ENCODE measurements at regions not wholly inside any gene's neighbourhood (a gene's known extent, or its start where the extent isn't known, plus 50 kb on each side); places are given as distances from the start of the nearest gene placed in this dataset.
"Not testable (repeated sequence)": the region's sequence is repeated elsewhere in the genome, so short reads cannot be mapped to it uniquely, and the experiment has no call there.

GRCh38 chr2:144969564-144969963 is 449.6 kb upstream of the ZEB2 start:
- not testable (repeated sequence) for TF ChIP-seq CTCF, POLR2A (IDR thresholded peaks at IDR 0.05)
